Epidermal melanocyte (primary cell): ENCODE measurements at regions not wholly inside any gene's neighbourhood (a gene's known extent, or its start where the extent isn't known, plus 50 kb on each side); places are given as distances from the start of the nearest gene placed in this dataset.

ENCODE experiments used
- DNase-seq: peaks from one replicate; pipeline ENCODE4 v3.0.0; 2011; ENCODE audit warnings: low spot score; ENCODE audit not compliant: insufficient read length

GRCh38 chr4:36011381-36011780 lies 232.9 kb downstream of the ARAP2 start:
- DNase-seq = no peak

GRCh38 chr4:36012503-36012902 lies 231.8 kb downstream of the ARAP2 start:
- DNase-seq = no peak

DNA sequence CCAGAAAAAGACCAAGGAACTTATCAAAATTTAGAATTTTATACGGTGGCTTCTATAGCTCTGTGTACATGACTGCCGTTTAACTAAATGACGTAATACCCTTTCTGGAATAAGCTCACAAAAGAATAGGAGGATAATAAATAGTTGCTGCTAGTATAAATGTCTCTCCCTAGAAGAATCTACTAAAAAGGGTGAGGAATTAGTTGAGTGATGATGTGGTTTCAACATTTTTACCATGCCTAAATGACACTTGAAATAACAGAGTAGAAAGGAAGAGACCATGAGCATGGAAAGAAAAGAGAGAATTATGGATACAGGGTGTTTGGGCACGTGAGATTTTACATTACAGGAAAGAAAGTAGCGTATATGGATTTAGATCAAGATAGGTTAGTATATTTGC lies 231.1 kb downstream of the ARAP2 start:
- no peak for DNase-seq
